Type B pancreatic cell (in vitro differentiated cells): ENCODE measurements at regions not wholly inside any gene's neighbourhood (a gene's known extent, or its start where the extent isn't known, plus 50 kb on each side); places are given as distances from the start of the nearest gene placed in this dataset.

Source experiments
- DNase-seq: peaks from one replicate; pipeline ENCODE4 v3.0.0; 2021; ENCODE audit warnings: mixed read lengths; ENCODE audit not compliant: unreplicated experiment; ENCODE audit errors: extremely low spot score
- H3K27ac Mint-ChIP-seq: 2 replicates; pipeline ENCODE4 v1.8.0; 2021; ENCODE audit warnings: mild to moderate bottlenecking, mixed read lengths
- H3K27me3 Mint-ChIP-seq: 2 replicates; pipeline ENCODE4 v1.8.0; 2021; ENCODE audit warnings: mixed read lengths
- H3K36me3 Mint-ChIP-seq: 2 replicates; pipeline ENCODE4 v1.8.0; 2021; ENCODE audit warnings: mixed read lengths
- H3K4me1 Mint-ChIP-seq: one replicate; pipeline ENCODE4 v1.8.0; 2021; ENCODE audit warnings: mixed read lengths; ENCODE audit not compliant: unreplicated experiment
- H3K4me3 Mint-ChIP-seq: 2 replicates; pipeline ENCODE4 v1.8.0; 2021; ENCODE audit warnings: mild to moderate bottlenecking, mixed read lengths
- H3K9me3 Mint-ChIP-seq: 2 replicates; pipeline ENCODE4 v1.8.0; 2021; ENCODE audit warnings: mixed read lengths
- CTCF ChIP-seq: fragments of 200-600 bp; sonication (generic); conservative IDR thresholded peaks from 2 replicates; pipeline ENCODE4 v1.5.0; 2021; ENCODE audit warnings: antibody characterized with exemption, mild to moderate bottlenecking

- TF ChIP-seq CTCF = no peak
- Mint-ChIP-seq H3K9me3 (no peaks in the 10 kb centered on the region), H3K27me3 (no peaks in the 10 kb centered on the region), H3K36me3 (no peaks in the 10 kb centered on the region), H3K4me3 (no peak overlapping the region), H3K4me1 (no peaks in the 10 kb centered on the region), H3K27ac (no peak overlapping the region)
- DNase-seq = no peak
Observed at GRCh38 chr7:83782628-83783027, 133.7 kb upstream of the SEMA3E start.

- DNase-seq = no peak
- H3K27me3 Mint-ChIP-seq = no peaks in the 10 kb centered on the region
- no peaks in the 10 kb centered on the region for H3K36me3 Mint-ChIP-seq
- no peaks in the 10 kb centered on the region for H3K4me1 Mint-ChIP-seq
- no peak for TF ChIP-seq CTCF
- H3K4me3 Mint-ChIP-seq = no peak overlapping the region
- H3K27ac Mint-ChIP-seq = no peak overlapping the region
- H3K9me3 Mint-ChIP-seq = no peaks in the 10 kb centered on the region
Observed at GRCh38 chr7:83778073-83778443, 129.1 kb upstream of the SEMA3E start.

GRCh38 chr7:83777406-83778072 is 128.6 kb upstream of the SEMA3E start:
- no peak for DNase-seq
- H3K36me3 Mint-ChIP-seq = no peaks in the 10 kb centered on the region
- no peak overlapping the region for H3K27ac Mint-ChIP-seq
- no peaks in the 10 kb centered on the region for H3K27me3 Mint-ChIP-seq
- no peaks in the 10 kb centered on the region for H3K4me1 Mint-ChIP-seq
- TF ChIP-seq CTCF = no peak
- H3K9me3 Mint-ChIP-seq = no peaks in the 10 kb centered on the region
- no peak overlapping the region for H3K4me3 Mint-ChIP-seq

- H3K9me3 Mint-ChIP-seq = no peaks in the 10 kb centered on the region
Observed at GRCh38 chr7:83769407-83769806, 120.5 kb upstream of the SEMA3E start.

GRCh38 chr7:83751217-83751616 is 102.3 kb upstream of the SEMA3E start:
- Mint-ChIP-seq H3K36me3 (no peaks in the 10 kb centered on the region), H3K4me3 (no peak overlapping the region), H3K9me3 (peaks cover 5% of the 10 kb centered on the region), H3K27me3 (no peaks in the 10 kb centered on the region), H3K4me1 (no peaks in the 10 kb centered on the region), H3K27ac (no peak overlapping the region)
- no peak for DNase-seq
- TF ChIP-seq CTCF = no peak

More at GRCh38 chr7:83769407-83769806, 120.5 kb upstream of the SEMA3E start:
- DNase-seq = no peak
- Mint-ChIP-seq H3K27me3 (no peaks in the 10 kb centered on the region), H3K27ac (no peak overlapping the region), H3K36me3 (no peaks in the 10 kb centered on the region), H3K4me3 (no peak overlapping the region), H3K4me1 (no peaks in the 10 kb centered on the region)
- no peak for TF ChIP-seq CTCF

- H3K4me1 Mint-ChIP-seq = no peaks in the 10 kb centered on the region
- TF ChIP-seq CTCF = no peak
- no peak overlapping the region for H3K27ac Mint-ChIP-seq
- no peaks in the 10 kb centered on the region for H3K27me3 Mint-ChIP-seq
- no peaks in the 10 kb centered on the region for H3K36me3 Mint-ChIP-seq
- peaks cover 5% of the 10 kb centered on the region for H3K9me3 Mint-ChIP-seq
- no peak overlapping the region for H3K4me3 Mint-ChIP-seq
- no peak for DNase-seq
Observed at GRCh38 chr7:83749495-83749894, 100.6 kb upstream of the SEMA3E start.
